ENCODE measurements at regions not wholly inside any gene's neighbourhood (a gene's known extent, or its start where the extent isn't known, plus 50 kb on each side); places are given as distances from the start of the nearest gene placed in this dataset.

DNA sequence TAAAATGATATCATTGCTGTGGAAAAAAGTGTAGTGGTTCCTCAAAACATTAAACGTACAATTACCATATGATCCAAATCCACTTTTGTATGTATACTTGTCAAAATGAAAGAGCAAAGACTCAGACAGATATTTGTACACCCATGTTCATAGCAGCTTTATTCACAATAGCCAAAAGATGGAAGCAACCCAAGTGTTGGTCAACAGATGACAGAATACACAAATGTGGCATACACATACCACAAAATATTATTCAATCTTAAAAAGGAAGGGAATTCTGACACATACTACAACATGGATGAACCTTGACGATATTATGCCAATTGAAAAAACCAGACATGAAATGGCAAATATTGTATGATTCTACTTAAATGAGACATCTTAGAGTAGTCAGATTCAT, 524.5 kb upstream of the WWC1 start:
- no peak overlapping the region for H3K4me3 ChIP-seq (ENCODE audit: low read depth, low read length)
- no peak for DNase-seq (ENCODE audit: low read depth)
- TF ChIP-seq, protein P1, sequence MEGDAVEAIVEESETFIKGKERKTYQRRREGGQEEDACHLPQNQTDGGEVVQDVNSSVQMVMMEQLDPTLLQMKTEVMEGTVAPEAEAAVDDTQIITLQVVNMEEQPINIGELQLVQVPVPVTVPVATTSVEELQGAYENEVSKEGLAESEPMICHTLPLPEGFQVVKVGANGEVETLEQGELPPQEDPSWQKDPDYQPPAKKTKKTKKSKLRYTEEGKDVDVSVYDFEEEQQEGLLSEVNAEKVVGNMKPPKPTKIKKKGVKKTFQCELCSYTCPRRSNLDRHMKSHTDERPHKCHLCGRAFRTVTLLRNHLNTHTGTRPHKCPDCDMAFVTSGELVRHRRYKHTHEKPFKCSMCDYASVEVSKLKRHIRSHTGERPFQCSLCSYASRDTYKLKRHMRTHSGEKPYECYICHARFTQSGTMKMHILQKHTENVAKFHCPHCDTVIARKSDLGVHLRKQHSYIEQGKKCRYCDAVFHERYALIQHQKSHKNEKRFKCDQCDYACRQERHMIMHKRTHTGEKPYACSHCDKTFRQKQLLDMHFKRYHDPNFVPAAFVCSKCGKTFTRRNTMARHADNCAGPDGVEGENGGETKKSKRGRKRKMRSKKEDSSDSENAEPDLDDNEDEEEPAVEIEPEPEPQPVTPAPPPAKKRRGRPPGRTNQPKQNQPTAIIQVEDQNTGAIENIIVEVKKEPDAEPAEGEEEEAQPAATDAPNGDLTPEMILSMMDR (IDR thresholded peaks at IDR 0.05; ENCODE audit: low read depth, low read length, missing control alignments) = no peak

DNA sequence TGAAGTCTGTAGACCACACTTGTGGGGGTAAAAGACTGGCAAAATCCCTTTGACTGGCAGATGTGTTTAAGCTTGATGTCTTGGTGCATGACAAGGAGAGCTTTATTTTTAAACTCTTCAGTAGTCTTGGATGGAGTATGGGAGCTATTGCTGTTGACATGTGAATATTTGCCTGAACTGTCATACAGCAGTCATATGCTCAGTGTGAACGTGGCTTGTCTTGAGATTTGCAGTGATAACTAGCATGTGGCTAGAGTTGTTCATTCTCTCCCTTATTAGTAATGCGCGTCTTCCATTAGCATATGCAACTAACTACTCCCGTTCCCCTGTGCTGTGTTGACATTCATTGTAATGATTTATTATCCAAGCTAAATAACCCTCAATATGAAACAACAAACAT, 523.6 kb upstream of the WWC1 start:
- DNase-seq (ENCODE audit: low read depth) = no peak
- H3K4me3 ChIP-seq (ENCODE audit: low read depth, low read length) = no peak overlapping the region
- TF ChIP-seq, protein P1 (IDR thresholded peaks at IDR 0.05; ENCODE audit: low read depth, low read length, missing control alignments) = no peak

DNA sequence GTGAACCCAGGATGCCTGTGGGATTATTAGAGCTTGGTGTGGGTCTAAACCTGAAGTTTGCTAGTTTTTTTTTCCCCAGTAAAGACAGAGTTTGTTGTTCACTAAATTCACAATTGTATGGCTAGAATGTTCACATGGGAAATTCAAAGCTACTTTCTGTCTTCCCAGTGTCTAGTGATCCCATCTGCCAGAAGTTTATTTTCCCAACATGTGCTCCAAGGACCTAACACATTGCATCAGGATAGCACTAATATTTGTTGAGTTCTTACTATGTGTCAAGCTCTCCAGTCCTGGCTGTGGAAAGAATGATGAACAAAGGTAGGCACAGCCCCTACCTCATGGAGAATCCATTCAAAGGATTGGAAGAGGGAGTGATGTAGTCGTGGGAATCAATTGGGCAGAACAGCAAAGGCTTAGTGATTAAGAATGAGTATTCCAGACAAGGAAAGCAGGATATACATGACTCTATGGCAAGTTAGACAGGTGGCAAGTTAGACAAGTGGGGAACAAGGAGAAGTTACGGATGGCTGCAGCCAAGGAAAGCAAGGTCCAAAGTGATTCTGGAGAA, 521.5 kb upstream of the WWC1 start:
- no peak overlapping the region for H3K4me3 ChIP-seq (ENCODE audit: low read depth, low read length)
- TF ChIP-seq, protein P1 (IDR thresholded peaks at IDR 0.05; ENCODE audit: low read depth, low read length, missing control alignments) = no peak
- DNase-seq (ENCODE audit: low read depth) = no peak

DNA sequence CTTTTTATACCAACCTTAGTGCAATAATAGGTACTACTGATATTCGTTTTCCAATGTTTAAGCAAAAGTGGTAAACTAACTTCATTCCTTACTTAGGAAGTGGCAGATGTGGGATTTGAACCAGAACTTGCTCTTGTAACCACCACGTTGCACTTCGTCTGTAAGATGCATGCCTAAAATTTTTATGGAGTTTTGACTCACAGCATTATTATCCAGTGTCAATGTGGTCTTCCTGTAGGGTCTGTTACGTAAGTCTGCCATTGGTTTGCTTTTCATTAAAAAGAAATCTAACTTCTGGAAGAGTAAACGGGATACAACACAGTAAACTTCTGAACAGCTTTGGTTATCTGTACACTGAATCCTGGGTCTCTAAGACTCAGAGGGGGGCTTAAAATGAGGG, 521.0 kb upstream of the WWC1 start:
- TF ChIP-seq, protein P1 (IDR thresholded peaks at IDR 0.05; ENCODE audit: low read depth, low read length, missing control alignments) = no peak
- H3K4me3 ChIP-seq (ENCODE audit: low read depth, low read length) = no peak overlapping the region
- DNase-seq (ENCODE audit: low read depth) = no peak

DNA sequence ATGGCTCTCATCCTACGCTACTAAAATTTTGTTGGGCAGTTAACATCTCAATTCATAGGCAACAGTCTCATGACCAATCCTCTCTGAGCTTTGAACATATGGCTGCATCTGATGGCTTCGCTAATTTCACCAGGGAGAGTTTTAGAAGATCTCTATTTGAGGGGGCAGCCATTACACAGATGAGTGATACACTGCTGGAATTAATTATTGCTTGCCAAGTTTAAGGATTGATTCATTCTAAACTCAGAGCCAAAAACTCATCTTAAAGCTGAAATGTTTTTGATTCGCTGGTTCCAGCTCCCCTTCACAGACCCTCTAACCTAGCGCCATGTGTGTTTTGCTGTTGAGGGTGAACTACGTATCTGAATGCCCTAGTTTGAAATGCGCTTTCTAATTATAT, 519.9 kb upstream of the WWC1 start:
- no peak for DNase-seq (ENCODE audit: low read depth)
- TF ChIP-seq, protein P1 (IDR thresholded peaks at IDR 0.05; ENCODE audit: low read depth, low read length, missing control alignments) = no peak
- no peak overlapping the region for H3K4me3 ChIP-seq (ENCODE audit: low read depth, low read length)

DNA sequence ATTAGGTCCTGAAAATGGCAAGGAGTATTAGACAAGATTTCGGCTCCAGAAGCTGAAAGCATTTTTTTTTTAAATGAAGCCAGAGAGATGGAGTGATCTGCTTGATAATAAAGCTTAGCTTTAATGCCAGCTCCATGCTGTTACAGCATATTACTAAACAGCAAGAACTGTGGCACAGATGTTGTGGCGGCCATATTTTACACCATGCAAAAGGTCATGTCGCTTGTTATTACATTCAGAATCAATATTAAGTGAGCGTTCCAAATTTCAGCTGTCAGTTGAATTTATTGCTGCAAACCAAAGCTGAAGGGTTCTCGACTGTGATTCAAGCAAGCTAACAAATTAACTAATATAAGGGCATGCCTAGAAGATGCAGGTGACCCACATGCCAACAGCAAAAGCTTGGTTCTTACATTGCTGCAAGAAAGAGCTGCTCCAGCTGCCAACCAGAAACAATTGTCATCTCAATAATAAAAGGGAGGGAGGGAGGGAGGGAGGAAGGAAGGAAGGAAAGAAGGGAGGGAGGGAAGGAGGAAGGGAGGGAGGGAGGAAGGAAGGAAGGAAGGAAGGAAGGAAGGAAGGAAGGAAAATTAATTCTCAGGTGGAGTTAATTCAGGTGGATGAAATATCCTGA, 517.7 kb upstream of the WWC1 start:
- no peak for DNase-seq (ENCODE audit: low read depth)
- no peak overlapping the region for H3K4me3 ChIP-seq (ENCODE audit: low read depth, low read length)
- TF ChIP-seq, protein P1 (IDR thresholded peaks at IDR 0.05; ENCODE audit: low read depth, low read length, missing control alignments) = no peak

DNA sequence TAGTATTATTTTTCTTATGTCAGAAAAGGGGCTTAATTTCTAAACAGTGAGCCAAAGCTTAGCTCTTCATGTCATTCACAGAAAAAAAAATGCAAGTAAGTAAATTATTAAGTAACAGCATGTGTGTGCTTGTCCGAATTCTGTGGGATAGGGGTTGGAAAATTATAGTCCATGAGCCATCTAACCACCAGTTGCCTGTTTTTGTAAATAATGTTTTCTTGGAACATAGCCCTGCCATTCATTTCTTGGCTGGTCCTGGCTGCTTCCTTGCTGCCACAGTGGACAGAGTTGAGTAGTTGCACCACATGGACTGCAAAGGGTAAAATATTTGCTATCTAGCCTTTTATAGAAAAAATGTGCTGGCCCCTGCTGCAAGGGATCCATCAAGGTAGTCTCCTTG, 513.7 kb upstream of the WWC1 start:
- TF ChIP-seq, protein P1 (IDR thresholded peaks at IDR 0.05; ENCODE audit: low read depth, low read length, missing control alignments) = no peak
- DNase-seq (ENCODE audit: low read depth) = no peak
- H3K4me3 ChIP-seq (ENCODE audit: low read depth, low read length) = no peak overlapping the region

All from GM12864 (cell line).